Breast epithelium (tissue), 4 donors: ENCODE measurements at regions not wholly inside any gene's neighbourhood (a gene's known extent, or its start where the extent isn't known, plus 50 kb on each side); places are given as distances from the start of the nearest gene placed in this dataset.
"Not testable (repeated sequence)": the region's sequence is repeated elsewhere in the genome, so short reads cannot be mapped to it uniquely, and the experiment has no call there.

Experiments used
- DNase-seq, 2 donors: peaks; one replicate each; pipeline ENCODE4 v3.0.0-alpha.2; 2019; ENCODE audit warnings: low spot score in 2 of 2
- H3K27ac ChIP-seq, 2 donors: fragments of 200-600 bp; sonication (generic) in 1 of 2; one replicate each; pipeline ENCODE4 v1.5.1; 2016 to 2019; ENCODE audit warnings: mild to moderate bottlenecking in 1 of 2
- H3K27me3 ChIP-seq, 2 donors: fragments of 200-600 bp; sonication (generic) in 1 of 2; one replicate each; pipeline versions ENCODE4 v1.5.1 to v1.6.0; 2017 to 2019; ENCODE audit warnings: control low read depth in 1 of 2, mild to moderate bottlenecking in 1 of 2
- H3K36me3 ChIP-seq: fragments of 200-600 bp; one replicate; pipeline ENCODE4 v1.5.1; 2019
- H3K4me1 ChIP-seq, 2 donors: fragments of 200-600 bp; sonication (generic); one replicate each; pipeline ENCODE4 v1.5.1; 2016 to 2019; ENCODE audit warnings: control low read depth in 1 of 2
- H3K4me3 ChIP-seq, 3 donors: fragments of 200-600 bp; sonication (generic); 1 replicate in 2 of 3; 2 replicates in 1 of 3; pipeline ENCODE4 v1.5.1; 2016 to 2019; ENCODE audit warnings: mild to moderate bottlenecking in 3 of 3, moderate library complexity in 2 of 3
- H3K9me3 ChIP-seq, 2 donors: fragments of 200-600 bp; sonication (generic) in 1 of 2; one replicate each; pipeline ENCODE4 v1.5.1; 2016 to 2019; ENCODE audit warnings: control low read depth in 1 of 2
- CTCF ChIP-seq, 3 donors: fragments of 450-650 bp; IDR thresholded peaks; one replicate each; pipeline ENCODE4 v1.5.1; 2016 to 2017; ENCODE audit warnings: antibody characterized with exemption in 3 of 3, mild to moderate bottlenecking in 3 of 3, moderate library complexity in 3 of 3
- POLR2A ChIP-seq: fragments of 450-650 bp; IDR thresholded peaks from one replicate; pipeline ENCODE4 v1.6.1; 2016; ENCODE audit warnings: antibody characterized with exemption, mild to moderate bottlenecking, moderate library complexity
- POLR2AphosphoS5 ChIP-seq, 3 donors: sonication (generic); formaldehyde crosslinking; IDR thresholded peaks; one replicate each; pipeline ENCODE4 v1.6.1; 2017; ENCODE audit warnings: antibody characterized with exemption in 3 of 3
- intact Hi-C: fragments of 100-400 bp; cut with DNase I; formaldehyde crosslinking; loops from one replicate; pipeline ENCODE4 v1.15.1; 2023; ENCODE audit warnings: low total_unique reads

- no peak for DNase-seq
- intact Hi-C loops: no loop called here
- H3K9me3 ChIP-seq: no peaks in the 10 kb centered on the region
- no peaks in the 10 kb centered on the region for H3K36me3 ChIP-seq
- H3K4me1 ChIP-seq: no peaks in the 10 kb centered on the region
- H3K4me3 ChIP-seq: no peak overlapping the region
- H3K27ac ChIP-seq: no peak overlapping the region
- no peaks in the 10 kb centered on the region for H3K27me3 ChIP-seq
- TF ChIP-seq POLR2AphosphoS5 (IDR thresholded peaks at IDR 0.05) (no peak), POLR2A (no peak), CTCF (IDR thresholded peaks at IDR 0.05) (no peak)
Observed at GRCh38 chr12:47343684-47344567, 264.2 kb upstream of the AMIGO2 start.

- H3K27ac ChIP-seq: peak overlapping the region; percentile 3 to 63
- intact Hi-C loops: no loop called here
- H3K27me3 ChIP-seq: no peaks in the 10 kb centered on the region
- no peak overlapping the region for H3K4me3 ChIP-seq
- DNase-seq: peak in 1 of 2 donors; percentile 29
- no peaks in the 10 kb centered on the region for H3K36me3 ChIP-seq
- no peaks in the 10 kb centered on the region for H3K4me1 ChIP-seq
- H3K9me3 ChIP-seq: peaks cover 0 to 3% of the 10 kb centered on the region in 2 donors
- TF ChIP-seq CTCF (IDR thresholded peaks at IDR 0.05): no peak
- no peak for TF ChIP-seq POLR2A
- TF ChIP-seq POLR2AphosphoS5 (IDR thresholded peaks at IDR 0.05): no peak
Observed at GRCh38 chr12:47340411-47341015, 260.8 kb upstream of the AMIGO2 start.

GRCh38 chr12:47337581-47337980 lies 257.8 kb upstream of the AMIGO2 start:
- no peak for DNase-seq
- Histone ChIP-seq H3K27ac (no peak overlapping the region), H3K9me3 (peaks cover 0 to 3% of the 10 kb centered on the region in 2 donors), H3K4me1 (no peaks in the 10 kb centered on the region), H3K4me3 (no peak overlapping the region), H3K36me3 (no peaks in the 10 kb centered on the region), H3K27me3 (no peaks in the 10 kb centered on the region)
- TF ChIP-seq CTCF (IDR thresholded peaks at IDR 0.05) (no peak), POLR2A (no peak), POLR2AphosphoS5 (IDR thresholded peaks at IDR 0.05) (no peak)
- intact Hi-C loops: no loop called here

- H3K9me3 ChIP-seq, DNase-seq, H3K4me1 ChIP-seq, H3K36me3 ChIP-seq, H3K27ac ChIP-seq, H3K27me3 ChIP-seq, intact Hi-C loops, H3K4me3 ChIP-seq: not testable (repeated sequence)
Observed at GRCh38 chr12:47333271-47333858, 253.6 kb upstream of the AMIGO2 start.

GRCh38 chr12:47328831-47329545 lies 249.2 kb upstream of the AMIGO2 start:
- no peak for DNase-seq
- Histone ChIP-seq H3K27ac (no peak overlapping the region), H3K36me3 (no peaks in the 10 kb centered on the region), H3K4me1 (no peaks in the 10 kb centered on the region), H3K9me3 (no peaks in the 10 kb centered on the region), H3K4me3 (no peak overlapping the region), H3K27me3 (no peaks in the 10 kb centered on the region)
- intact Hi-C loops: no loop called here
- no peak for TF ChIP-seq POLR2A
- TF ChIP-seq POLR2AphosphoS5 (IDR thresholded peaks at IDR 0.05): no peak
- TF ChIP-seq CTCF (IDR thresholded peaks at IDR 0.05): no peak
